Stimulated activated CD8-positive, alpha-beta memory T cell treated with anti-CD3 and anti-CD28 coated beads, Interleukin-12 subunit alpha, Interleukin-12 subunit beta, amount 100 ng/mL, for 1 hour (primary cell): ENCODE measurements at regions not wholly inside any gene's neighbourhood (a gene's known extent, or its start where the extent isn't known, plus 50 kb on each side); places are given as distances from the start of the nearest gene placed in this dataset.
"Not testable (repeated sequence)": the region's sequence is repeated elsewhere in the genome, so short reads cannot be mapped to it uniquely, and the experiment has no call there.

Experiments
- DNase-seq: peaks from one replicate; pipeline ENCODE4 v3.0.0-alpha.2; 2020; ENCODE audit warnings: low read depth

- DNase-seq, result no peak
Measured at GRCh38 chrX:953879-954482, 258.5 kb downstream of the CRLF2 start.

DNA sequence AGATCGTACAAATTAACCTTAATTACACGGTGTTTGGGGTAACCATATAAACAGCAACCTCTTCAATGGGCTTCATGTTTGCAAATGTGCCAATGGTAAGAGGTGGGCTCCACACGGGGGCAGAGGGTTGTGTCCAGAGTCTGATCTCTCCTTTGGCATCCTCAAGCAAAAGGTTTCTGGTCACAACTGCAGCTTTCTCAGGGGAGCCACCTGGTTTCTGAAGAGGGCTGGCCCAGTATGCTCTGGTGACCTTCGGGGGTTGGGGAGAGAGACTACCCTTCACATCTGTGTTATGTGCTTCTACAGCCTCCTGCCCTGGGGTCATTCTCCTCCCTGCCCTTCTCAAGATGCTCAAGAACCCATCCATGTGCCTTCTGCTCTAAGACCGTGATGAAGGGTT, 259.6 kb downstream of the CRLF2 start:
- DNase-seq, result no peak

GRCh38 chrX:947262-947661, 265.2 kb downstream of the CRLF2 start:
- not testable (repeated sequence) for DNase-seq

GRCh38 chrX:943035-943434, 269.4 kb downstream of the CRLF2 start:
- no peak for DNase-seq

GRCh38 chrX:940691-941090, 271.8 kb downstream of the CRLF2 start:
- no peak for DNase-seq

- DNase-seq, result no peak
Measured at GRCh38 chrX:936979-937769, 275.3 kb downstream of the CRLF2 start.

DNA sequence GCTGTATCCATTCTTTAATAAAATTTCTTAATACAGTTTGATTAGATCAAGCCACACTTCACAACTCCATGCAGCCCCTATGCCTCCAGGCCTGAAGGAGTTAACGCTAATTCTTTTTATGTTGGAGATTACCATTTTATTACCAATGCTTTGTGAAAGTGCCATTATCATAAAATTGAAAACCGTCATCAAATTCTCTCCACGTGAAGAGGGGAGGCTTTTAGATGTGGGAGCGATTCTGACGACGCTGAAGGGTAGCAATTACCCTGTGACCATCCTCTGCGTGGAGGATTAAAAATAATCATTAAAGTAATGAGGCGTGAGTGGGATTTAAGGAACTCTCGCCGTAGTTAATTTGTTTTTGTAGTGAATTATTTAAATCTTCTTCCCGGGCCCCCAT, 278.8 kb downstream of the CRLF2 start:
- no peak for DNase-seq

GRCh38 chrX:928606-929005, 283.8 kb downstream of the CRLF2 start:
- DNase-seq, result no peak

DNA sequence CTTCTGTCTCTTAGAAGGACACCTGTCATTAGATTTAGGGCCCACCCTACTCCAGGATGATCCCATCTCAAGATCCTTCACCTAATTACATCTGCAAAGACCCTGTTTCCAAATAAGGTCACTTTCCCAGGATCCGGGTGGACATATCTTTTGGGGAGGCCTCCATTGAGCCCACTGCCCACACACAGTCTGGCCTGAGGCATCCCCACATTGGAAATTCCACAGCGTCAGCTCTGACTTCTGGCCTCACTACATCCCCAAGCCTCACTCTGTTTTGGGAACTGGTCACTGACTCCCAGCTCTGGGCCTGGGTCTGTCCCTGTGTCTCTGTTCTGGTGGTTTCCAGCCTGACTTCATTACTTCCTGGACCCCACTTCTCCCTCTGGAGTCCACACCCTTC, 285.5 kb downstream of the CRLF2 start:
- DNase-seq, result no peak

GRCh38 chrX:926070-926469, 286.4 kb downstream of the CRLF2 start:
- DNase-seq, result no peak

DNA sequence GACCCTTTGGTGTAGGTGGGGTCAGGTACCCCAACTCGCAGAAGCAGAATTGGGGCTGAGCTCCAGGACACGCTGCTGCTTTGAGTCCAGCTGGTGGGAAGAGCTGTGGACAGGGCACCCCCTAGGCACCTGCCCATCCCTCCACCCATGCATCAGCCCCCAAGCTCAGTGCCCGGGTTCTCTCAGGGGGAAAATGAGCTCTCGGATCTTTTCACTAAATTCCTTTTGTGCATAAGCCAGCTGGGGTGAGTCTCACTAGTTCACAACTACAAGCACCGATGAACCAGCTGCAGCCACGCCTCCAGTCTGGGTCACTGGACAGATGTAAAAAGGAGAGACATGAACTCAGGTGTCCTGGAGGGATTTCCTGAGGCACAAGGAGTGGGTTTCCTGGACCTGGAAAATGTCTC, 286.8 kb downstream of the CRLF2 start:
- DNase-seq, result no peak

- DNase-seq, result no peak
Measured at GRCh38 chrX:925094-925493, 287.4 kb downstream of the CRLF2 start.

- DNase-seq, result no peak
Measured at GRCh38 chrX:924017-924416, 288.4 kb downstream of the CRLF2 start.

- DNase-seq, result no peak
Measured at GRCh38 chrX:920234-920799, 289.7 kb downstream of the SHOX start.

DNA sequence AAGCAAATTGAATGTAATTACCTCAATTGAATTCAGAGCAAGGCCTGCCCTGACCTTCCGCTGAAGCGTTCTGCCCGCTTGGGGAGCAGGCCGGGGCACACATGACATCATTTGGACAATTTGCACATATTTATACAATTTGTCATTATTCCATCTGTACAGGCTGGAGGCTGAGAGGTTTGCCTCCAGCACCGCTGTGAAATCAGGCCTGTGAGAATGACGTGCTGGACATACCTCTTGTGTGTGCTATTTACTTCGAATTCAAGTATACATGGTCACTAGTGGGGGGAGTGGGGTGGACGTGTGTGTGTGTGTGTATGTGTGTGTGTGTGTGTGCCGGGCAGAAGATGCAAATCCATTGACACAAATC, 285.6 kb downstream of the SHOX start:
- no peak for DNase-seq

GRCh38 chrX:915427-916229, 285.0 kb downstream of the SHOX start:
- no peak for DNase-seq

DNA sequence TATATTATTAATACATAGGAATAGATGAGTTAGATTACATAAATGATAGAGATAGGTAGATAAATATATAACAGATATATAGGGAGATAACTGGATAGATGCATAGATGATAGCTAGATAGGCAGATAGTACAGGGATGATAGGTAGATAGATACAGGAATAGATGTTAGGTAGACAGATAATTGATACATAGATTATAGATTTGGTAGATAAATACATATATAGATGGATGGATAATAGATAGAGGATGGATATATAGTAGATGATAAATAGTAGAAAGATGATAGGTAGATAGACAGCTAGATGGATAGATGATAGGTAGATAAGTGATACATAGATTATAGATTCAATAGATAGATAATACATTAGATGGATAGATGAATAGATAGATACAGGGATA, 283.6 kb downstream of the SHOX start:
- no peak for DNase-seq

GRCh38 chrX:912677-913076, 282.1 kb downstream of the SHOX start:
- DNase-seq, result no peak

- DNase-seq, result not testable (repeated sequence)
Measured at GRCh38 chrX:909068-909467, 278.5 kb downstream of the SHOX start.

DNA sequence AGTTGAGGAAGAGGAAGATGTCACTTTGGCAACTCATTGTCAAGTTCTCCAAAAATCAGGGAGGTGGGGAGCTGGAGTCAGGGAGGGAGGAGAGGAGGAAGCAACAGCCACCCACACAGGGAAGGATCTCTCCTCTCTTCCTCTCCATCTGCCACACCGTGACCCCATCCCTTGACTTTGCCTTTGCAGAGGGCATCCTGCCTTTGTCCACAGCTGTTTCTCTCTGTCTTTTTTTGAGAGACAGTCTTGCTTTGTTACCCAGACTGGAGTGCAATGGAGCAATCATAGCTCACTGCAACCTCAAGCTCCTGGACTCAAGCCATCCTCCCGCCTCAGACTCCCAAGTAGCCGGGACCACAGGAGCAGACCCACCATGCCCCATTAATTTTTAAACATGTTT, 276.0 kb downstream of the SHOX start:
- DNase-seq, result no peak

GRCh38 chrX:905848-906566, 275.4 kb downstream of the SHOX start:
- DNase-seq, result no peak

DNA sequence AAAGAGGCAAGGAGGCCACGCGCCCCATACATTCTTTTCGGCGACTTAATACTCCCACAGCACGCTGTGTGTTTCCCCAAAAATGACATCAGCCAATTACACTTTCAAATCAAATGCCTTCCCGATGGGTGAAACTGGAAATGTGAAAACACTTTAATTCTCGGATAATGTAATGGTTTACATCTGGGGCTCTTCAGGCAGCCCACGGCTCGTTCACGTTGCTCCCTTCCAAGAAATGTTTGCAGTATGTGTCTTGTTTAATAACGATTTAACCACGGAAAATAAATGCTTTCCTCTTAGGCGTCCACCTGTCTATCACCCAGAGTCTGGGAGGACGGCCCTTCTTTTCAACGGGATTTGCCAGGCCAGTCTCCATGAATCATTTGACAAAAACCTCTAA, 272.5 kb downstream of the SHOX start:
- DNase-seq, result no peak
